GM12891 (cell line): ENCODE measurements at regions not wholly inside any gene's neighbourhood (a gene's known extent, or its start where the extent isn't known, plus 50 kb on each side); places are given as distances from the start of the nearest gene placed in this dataset.

Experiments
- PAX5 ChIP-seq: IDR thresholded peaks from 2 replicates; pipeline ENCODE4 v1.6.1; 2011; ENCODE audit warnings: low read length, moderate library complexity, mild to moderate bottlenecking; ENCODE audit not compliant: insufficient read depth, severe bottlenecking
- POLR2A ChIP-seq: IDR thresholded peaks from 2 replicates; pipeline ENCODE4 v1.6.1; 2011; ENCODE audit warnings: low read depth, low read length, control low read depth
- POLR2AphosphoS5 ChIP-seq: IDR thresholded peaks from 2 replicates; pipeline ENCODE4 v1.6.1; 2011; ENCODE audit warnings: low read depth, low read length, control low read depth
- POU2F2 ChIP-seq: IDR thresholded peaks from 2 replicates; pipeline ENCODE4 v1.6.1; 2011; ENCODE audit warnings: low read depth, mild to moderate bottlenecking, control low read depth, low read length, moderate library complexity
- SPI1 ChIP-seq: IDR thresholded peaks from 2 replicates; pipeline ENCODE4 v1.6.1; 2011; ENCODE audit warnings: low read depth, low read length, control low read depth
- TAF1 ChIP-seq: IDR thresholded peaks from 2 replicates; pipeline ENCODE4 v1.6.1; 2011; ENCODE audit warnings: low read depth, low read length, control low read depth

- TF ChIP-seq POLR2AphosphoS5 (no peak), POLR2A (no peak), POU2F2 (no peak), PAX5 (no peak), TAF1 (no peak), SPI1 (no peak)
Measured at GRCh38 chr2:145927131-145927950, 1407.4 kb upstream of the ZEB2 start.
